H1 (cell line): ENCODE measurements at regions not wholly inside any gene's neighbourhood (a gene's known extent, or its start where the extent isn't known, plus 50 kb on each side); places are given as distances from the start of the nearest gene placed in this dataset.
"Not testable (repeated sequence)": the region's sequence is repeated elsewhere in the genome, so short reads cannot be mapped to it uniquely, and the experiment has no call there.

Source experiments
- CTCF ChIP-seq, 3 experiments: IDR thresholded peaks; 1 replicate in 2 of 3; 2 replicates in 1 of 3; pipeline versions ENCODE4 v1.5.1 to v1.6.1; 2011; ENCODE audit warnings: low read length in 3 of 3, mild to moderate bottlenecking in 3 of 3, inconsistent platforms in 2 of 3, low read depth in 1 of 3, moderate library complexity in 1 of 3; ENCODE audit not compliant: insufficient read depth in 1 of 3; ENCODE audit errors: control extremely low read depth in 1 of 3
- EZH2 ChIP-seq: fragments of 200-600 bp; sonication (generic); IDR thresholded peaks from 2 replicates; pipeline ENCODE4 v1.7.1; 2012; ENCODE audit warnings: low read depth, mild to moderate bottlenecking, moderate library complexity, low read length, inconsistent platforms; ENCODE audit not compliant: severe bottlenecking
- FOSL1 ChIP-seq: IDR thresholded peaks from 2 replicates; pipeline ENCODE4 v1.6.1; 2011; ENCODE audit warnings: mild to moderate bottlenecking, low read depth, low read length, moderate library complexity; ENCODE audit not compliant: insufficient read depth
- GTF2F1 ChIP-seq: IDR thresholded peaks from 2 replicates; pipeline ENCODE4 v1.6.1; 2012; ENCODE audit warnings: low read depth, low read length, improper control_type of control experiment, borderline replicate concordance
- JUN ChIP-seq: IDR thresholded peaks from 2 replicates; pipeline ENCODE4 v1.6.1; 2011; ENCODE audit warnings: low read depth, mild to moderate bottlenecking, improper control_type of control experiment, low read length
- POLR2AphosphoS5 ChIP-seq: IDR thresholded peaks from 2 replicates; pipeline ENCODE4 v1.6.1; 2011; ENCODE audit warnings: low read depth, low read length
- RNF2 ChIP-seq: fragments of 200-900, 300-1000 bp; sonication (generic); IDR thresholded peaks from 2 replicates; pipeline ENCODE4 v1.7.1; 2016; ENCODE audit warnings: borderline replicate concordance, low read depth, mild to moderate bottlenecking, antibody characterized with exemption, low read length; ENCODE audit not compliant: poor library complexity, severe bottlenecking; ENCODE audit errors: missing control alignments
- SIN3A ChIP-seq, 2 experiments: IDR thresholded peaks in 1 of 2; conservative IDR thresholded peaks in 1 of 2; 2 replicates each; pipeline ENCODE4 v1.6.1; 2011 to 2012; ENCODE audit warnings: low read length in 2 of 2, improper control_type of control experiment in 1 of 2, low read depth in 1 of 2, mild to moderate bottlenecking in 1 of 2
- SP1 ChIP-seq: IDR thresholded peaks from 2 replicates; pipeline ENCODE4 v1.6.1; 2011; ENCODE audit warnings: low read depth, low read length
- SRF ChIP-seq: IDR thresholded peaks from 2 replicates; pipeline ENCODE4 v1.6.1; 2011; ENCODE audit warnings: mild to moderate bottlenecking, low read depth, low read length, moderate library complexity
- TAF1 ChIP-seq: IDR thresholded peaks from 2 replicates; pipeline ENCODE4 v1.6.1; 2011; ENCODE audit warnings: mild to moderate bottlenecking, low read depth, low read length
- TAF7 ChIP-seq: optimal IDR thresholded peaks from 2 replicates; pipeline ENCODE3; 2011; ENCODE audit warnings: low read depth, mild to moderate bottlenecking, inconsistent platforms, low read length, moderate library complexity, borderline replicate concordance
- ZNF274 ChIP-seq: IDR thresholded peaks from 2 replicates; pipeline ENCODE4 v1.7.0; 2012; ENCODE audit warnings: low read length, borderline replicate concordance; ENCODE audit errors: extremely low read depth
- TF ChIP-seq, protein P1 (sequence below): IDR thresholded peaks from 2 replicates; pipeline ENCODE4 v1.6.1; 2011; ENCODE audit warnings: low read length, improper control_type of control experiment

- TF ChIP-seq, protein P1, sequence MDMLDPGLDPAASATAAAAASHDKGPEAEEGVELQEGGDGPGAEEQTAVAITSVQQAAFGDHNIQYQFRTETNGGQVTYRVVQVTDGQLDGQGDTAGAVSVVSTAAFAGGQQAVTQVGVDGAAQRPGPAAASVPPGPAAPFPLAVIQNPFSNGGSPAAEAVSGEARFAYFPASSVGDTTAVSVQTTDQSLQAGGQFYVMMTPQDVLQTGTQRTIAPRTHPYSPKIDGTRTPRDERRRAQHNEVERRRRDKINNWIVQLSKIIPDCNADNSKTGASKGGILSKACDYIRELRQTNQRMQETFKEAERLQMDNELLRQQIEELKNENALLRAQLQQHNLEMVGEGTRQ, result not testable (repeated sequence)
- TF ChIP-seq CTCF (IDR thresholded peaks at IDR 0.05; ENCODE audit: control extremely low read depth in 1 of 3, insufficient read depth in 1 of 3, low read depth in 1 of 3, low read length in 3 of 3); TAF1; POLR2AphosphoS5; SRF; EZH2; JUN; RNF2; SP1; GTF2F1; SIN3A (conservative IDR thresholded peaks at IDR 0.05 in 1 of 2, IDR thresholded peaks at IDR 0.05 in 1 of 2; ENCODE audit: low read depth in 1 of 2, low read length in 2 of 2); ZNF274; FOSL1; TAF7: not testable (repeated sequence)
Observed at GRCh38 chr18:65605352-65605751, 145.5 kb upstream of the CDH7 start.
